ENCODE measurements at regions not wholly inside any gene's neighbourhood (a gene's known extent, or its start where the extent isn't known, plus 50 kb on each side); places are given as distances from the start of the nearest gene placed in this dataset.
"Not testable (repeated sequence)": the region's sequence is repeated elsewhere in the genome, so short reads cannot be mapped to it uniquely, and the experiment has no call there.

DNA sequence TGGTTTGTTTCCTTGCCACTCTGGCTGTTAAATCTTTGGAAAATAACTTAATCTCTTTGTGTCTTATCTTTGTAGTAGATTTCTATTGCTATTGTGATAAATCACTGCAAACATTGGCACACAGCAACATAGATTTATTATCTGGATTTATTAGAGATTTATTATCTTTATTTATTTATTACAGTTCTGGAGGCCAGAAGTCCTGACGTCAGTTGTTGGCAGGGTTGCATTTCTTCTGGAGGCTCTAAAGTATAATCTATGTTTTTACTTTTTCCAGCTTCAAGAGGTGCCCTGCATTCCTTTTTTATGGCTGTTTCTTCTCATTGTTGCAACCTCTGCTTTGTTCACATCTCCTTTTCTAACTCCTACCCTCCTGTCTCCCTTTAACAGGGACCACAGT, 542.8 kb downstream of the GRXCR1 start:
- DNase-seq (ENCODE audit: low read depth): no peak

DNA sequence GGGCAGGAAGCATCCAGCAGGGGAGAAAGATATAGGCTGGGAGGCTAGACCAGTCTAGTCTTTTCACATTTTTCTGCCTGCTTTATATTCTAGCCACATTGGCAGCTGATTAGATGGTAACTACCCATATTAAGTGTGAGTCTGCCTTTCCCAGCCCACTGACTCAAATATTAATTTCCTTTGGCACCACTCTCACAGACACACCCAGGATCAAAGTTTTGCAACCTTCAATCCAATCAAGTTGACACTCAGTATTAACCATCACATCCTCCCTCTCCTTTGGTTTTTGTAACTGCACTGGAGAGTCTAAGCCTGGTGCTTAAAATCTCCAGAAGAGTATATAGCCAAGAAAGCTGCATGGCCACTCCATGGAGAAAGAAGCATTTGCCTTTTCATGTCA, 560.4 kb downstream of the GRXCR1 start:
- no peak for DNase-seq (ENCODE audit: low read depth)

DNA sequence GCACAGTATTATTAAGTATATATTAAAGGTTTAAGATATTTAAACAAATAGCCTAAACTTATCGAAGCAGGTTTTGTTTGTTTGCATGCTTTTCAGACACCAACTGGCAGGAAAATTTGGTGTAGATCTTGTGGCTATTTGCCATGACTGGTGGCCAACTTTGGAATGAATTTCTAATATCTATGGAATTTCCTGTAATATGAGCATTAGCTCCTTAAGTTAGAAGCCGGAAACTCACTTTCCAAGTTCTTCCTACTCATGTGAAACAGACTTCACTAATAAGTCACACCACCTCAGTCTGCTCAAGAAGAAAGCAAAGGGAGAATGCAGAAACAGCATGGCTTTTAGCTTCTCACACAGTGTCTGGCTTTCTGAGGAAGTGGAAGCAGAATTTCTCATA, 563.9 kb downstream of the GRXCR1 start:
- peak; percentile 81 for DNase-seq (ENCODE audit: low read depth)

DNA sequence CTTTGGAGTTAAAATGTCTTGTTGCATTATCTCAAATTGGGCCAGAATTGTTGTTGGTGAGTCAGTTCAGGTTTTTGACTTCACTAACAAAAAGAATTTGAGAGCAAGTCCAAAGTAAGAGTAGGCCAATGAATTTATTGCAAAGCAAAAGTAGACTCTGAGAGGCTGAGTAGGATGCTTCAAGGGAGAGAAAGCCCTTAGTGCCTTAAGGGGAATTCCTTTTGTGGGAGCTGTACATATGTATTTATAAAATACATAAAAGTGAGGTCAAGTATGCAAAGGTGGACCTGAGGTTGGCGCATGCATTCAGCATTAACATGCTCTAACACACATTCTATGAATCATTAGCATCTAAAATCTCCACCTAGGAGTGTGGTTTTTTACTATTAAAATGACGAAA, 565.4 kb downstream of the GRXCR1 start:
- peak; percentile 81 for DNase-seq (ENCODE audit: low read depth)

DNA sequence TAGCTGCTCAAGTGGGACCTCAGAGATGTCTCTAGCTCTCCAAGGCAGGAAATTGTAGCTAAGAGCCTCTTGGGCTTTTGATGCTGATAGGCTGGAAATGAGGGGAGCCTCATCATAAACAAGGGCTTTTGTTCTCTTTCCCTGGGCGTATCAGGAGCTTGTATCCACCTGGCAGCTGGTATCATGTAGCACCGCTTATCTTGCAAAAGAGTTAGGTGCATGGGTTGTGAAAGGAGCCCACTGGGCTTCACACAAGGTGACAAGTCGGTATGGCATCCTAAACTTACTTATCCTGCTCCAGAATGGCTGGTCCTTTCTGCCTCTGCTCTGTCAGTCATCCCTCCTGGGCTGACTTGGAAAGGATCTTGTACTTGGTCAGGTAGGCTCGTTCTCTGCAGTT, 565.8 kb downstream of the GRXCR1 start:
- no peak for DNase-seq (ENCODE audit: low read depth)

DNA sequence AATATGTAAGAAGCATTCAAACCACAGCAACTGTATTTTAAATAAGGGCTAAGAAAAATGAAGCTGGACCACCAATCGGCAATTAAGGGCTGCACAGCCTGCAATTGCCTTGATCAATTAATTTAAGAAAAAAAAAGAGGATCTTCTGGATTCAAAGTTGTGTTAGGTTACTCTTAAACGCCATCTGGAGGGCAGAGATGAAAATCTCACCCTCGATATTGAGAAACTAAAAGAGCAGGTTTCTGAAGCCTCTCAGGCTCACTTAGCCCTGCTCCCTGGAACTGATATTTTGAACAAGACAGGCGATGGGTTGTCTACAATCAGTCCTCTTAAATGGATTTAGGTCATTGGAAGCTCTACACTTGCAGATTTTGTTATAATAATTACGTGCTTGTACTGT, 579.4 kb downstream of the GRXCR1 start:
- peak; percentile 9 for DNase-seq (ENCODE audit: low read depth)

DNA sequence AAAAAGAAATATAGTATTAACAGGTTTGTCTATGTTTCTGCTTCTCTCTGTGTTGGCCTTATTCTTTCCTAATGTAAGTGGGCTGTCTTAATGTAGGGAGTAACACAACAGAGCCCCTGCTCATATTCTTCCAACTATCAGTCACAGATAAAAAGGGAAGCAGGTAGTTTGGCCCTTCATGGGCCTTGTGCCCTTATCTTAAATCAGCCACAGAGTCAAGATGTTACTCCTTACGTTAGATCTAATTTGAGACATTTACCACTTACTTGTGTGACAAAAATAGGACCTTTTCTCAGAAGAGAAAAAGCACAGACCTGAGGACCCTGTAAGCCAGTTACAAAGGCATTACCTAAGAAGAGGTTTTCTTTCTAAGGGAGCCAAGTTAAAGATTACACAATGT, 589.0 kb downstream of the GRXCR1 start:
- no peak for DNase-seq (ENCODE audit: low read depth)

DNA sequence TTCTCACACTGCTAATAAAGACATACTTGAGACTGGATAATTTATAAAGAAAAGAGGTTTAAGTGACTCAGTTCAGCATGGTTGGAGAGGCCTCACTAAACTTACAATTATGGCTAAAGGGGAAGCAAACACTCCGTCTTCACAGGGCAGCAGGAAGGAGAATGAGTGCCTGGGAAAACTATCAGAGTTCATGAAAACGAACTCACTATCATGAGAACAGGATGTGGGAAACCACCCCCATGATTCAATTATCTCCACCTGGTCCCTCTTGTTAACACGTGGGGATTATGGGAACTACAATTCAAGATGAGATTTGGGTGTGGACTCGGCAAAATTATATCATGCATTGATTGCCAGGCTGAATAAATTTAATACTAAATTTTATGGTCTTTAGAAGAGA, 592.7 kb downstream of the GRXCR1 start:
- no peak for DNase-seq (ENCODE audit: low read depth)

DNA sequence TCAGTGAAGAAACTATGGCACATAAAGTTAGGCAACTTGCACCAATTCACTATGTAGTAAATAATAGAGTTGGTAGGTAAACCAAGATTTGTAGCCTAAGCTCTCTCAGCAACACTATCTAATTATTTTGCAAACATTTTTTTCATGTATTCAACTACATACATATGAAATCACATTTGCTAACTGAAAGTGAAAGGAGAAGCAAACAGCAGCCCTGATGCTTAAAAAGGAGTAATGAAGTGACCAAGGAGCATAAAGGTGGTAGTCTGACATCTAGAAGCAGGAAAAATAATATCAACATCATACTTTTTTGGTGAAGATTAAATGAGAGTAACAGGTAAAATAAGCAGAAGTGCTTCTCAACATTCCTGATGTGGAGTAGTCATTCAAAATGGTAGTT, 603.7 kb downstream of the GRXCR1 start:
- DNase-seq (ENCODE audit: low read depth): peak; percentile 1

DNA sequence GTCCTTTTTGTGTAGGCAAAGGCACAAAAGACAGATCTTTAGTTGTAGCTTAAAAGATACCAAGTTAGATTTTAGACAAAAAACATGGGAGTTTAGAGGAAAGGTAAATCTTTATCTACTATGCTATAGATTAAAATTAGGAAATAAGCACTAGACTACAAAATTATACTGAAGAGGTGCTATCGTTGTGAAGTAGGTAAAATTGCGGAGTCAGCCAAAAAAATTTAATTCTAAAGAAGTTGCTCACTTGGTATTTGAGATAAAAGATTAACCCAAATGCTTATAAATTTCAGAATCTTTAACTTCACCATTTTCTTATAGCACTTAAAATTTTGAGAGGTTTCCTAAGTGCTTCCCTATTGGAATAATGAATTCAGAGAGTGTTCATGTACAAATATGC, 604.1 kb downstream of the GRXCR1 start:
- no peak for DNase-seq (ENCODE audit: low read depth)

DNA sequence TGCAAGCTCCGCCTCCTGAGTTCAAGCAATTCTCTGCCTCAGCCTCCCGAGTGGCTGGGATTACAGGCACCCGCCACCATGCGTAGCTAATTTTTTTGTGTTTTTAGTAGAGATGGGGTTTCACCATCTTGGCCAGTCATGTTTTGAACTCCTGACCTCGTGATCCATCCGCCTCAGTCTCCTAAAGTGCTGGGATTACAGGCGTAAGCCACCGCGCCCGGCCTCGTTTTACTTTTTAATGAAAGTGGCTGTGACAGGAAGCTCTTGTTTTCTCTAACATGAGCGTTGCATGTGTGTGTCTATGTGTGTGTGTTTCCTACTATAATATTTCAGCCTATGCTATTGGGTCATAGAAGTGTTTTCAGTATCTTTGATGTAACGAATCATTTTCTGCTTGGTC, 613.3 kb downstream of the GRXCR1 start:
- DNase-seq (ENCODE audit: low read depth): not testable (repeated sequence)

DNA sequence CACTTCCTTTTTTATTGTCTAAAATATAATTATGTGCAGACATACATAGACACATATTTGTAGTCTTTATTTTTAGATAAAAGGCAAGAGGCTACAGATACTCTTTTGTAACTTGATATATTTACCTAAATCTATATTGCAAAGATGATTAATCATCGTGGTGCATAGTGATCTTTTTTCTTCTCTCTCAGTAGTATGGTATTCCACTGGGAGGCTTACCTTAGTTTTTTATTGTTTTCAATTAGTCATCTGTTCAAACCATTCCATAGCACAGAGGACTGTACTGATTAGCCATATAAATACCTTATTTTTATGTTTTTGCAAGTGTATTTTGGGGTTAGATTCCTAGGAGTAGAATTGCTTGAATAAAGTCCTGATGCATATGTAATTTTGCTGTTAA, 619.7 kb downstream of the GRXCR1 start:
- no peak for DNase-seq (ENCODE audit: low read depth)

DNA sequence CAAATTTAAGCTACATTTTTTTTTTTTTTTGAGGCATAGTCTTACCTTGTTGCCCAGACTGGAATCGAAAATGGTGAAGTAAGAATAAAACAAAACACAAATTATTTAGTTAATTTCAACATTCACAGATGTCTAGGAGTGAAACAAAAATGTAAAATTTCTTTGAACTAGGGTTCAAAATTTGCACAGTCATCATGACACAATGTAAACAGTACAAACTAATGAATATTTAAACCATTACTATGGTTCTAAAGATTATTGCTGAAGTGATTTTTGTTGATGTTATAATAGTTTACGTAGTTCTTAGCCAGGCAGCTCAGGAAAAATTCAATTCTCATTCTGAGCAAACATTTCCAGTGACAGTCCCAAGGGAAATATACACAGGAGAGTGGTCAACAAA, 633.1 kb downstream of the GRXCR1 start:
- no peak for DNase-seq (ENCODE audit: low read depth)

DNA sequence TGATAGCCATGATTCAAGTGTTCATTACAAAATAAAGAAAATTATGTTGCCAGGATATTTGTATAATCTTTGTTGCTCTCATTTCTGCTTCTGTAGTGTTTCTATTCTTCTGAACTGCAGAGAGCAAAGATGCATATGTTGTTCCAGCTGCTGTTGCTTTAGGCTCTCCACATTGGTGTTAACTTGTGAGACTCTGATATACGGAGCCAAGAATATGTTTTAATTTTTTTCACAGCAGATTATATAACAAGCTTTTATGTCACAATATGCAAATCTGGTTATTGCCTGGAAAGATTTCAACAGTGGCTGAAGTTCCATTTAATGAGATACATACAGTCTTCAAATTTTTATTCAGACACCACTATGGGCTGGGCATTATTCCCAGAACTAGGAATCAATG, 655.0 kb downstream of the GRXCR1 start:
- no peak for DNase-seq (ENCODE audit: low read depth)

DNA sequence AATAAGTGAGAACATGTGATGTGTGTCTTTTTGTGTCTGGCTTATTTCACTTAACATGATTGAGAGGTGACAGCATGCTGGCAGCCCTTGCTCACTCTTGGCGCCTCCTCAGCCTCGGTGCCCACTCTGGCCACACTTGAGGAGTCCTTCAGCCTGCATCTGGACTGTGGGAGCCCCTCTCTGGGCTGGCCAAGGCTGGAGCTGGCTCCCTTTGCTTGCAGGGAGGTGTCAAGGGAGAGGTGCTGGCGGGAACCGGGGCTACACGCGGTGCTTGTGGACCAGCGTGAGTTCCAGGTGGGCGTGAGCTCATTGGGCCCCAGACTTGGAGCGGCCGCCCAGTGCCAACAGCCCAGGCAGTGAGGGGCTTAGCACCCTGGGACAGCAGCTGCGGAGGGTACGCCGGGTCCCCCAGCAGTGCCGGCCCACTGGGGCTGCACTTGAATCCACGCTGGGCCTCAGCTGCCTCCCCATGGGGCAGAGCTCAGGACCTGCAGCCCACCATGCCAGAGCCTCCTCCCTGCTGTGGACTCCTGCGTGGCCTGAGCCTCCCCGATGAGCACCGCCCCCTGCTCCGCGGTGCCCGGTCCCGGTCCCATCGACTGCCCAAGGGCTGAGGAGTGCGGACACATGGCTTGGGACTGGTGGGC, 658.6 kb downstream of the GRXCR1 start:
- no peak for DNase-seq (ENCODE audit: low read depth)

DNA sequence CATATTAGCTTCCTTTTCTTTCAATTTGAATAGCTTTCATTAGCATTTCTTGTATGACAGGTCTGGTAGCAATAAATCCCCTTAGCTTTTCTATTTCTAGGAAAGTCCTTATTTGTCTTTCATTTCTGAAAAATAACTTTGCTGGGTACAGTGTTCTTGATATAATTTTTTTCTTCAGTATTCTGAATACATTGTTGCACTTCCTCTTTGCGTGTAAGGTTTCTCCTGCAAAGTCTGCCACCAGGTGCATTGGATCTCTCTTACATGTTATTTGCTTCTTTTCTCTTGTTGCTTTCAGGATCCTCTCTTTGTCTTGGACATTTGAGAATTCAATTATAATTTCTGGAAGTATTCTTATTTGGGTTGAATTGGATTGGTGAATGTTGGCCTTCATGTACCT, 663.7 kb downstream of the GRXCR1 start:
- no peak for DNase-seq (ENCODE audit: low read depth)

DNA sequence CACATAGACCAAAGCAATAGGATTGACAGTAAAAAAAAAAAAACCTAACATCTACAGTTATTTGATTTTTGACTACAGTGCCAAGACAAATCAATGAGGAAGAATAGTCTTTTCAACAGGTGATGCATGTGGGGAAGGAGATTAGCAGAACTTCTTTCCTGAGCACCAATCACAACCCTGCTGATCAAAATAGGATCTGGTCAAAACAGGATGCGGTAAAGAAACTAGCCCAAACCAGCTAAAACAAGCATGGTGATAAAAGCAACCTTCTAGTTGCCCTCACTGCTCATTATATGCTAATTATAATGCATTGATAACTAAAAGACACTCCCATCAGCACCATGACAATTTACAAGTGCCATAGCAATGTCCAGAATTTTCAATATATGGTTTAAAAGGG, 667.5 kb downstream of the GRXCR1 start:
- no peak for DNase-seq (ENCODE audit: low read depth)

DNA sequence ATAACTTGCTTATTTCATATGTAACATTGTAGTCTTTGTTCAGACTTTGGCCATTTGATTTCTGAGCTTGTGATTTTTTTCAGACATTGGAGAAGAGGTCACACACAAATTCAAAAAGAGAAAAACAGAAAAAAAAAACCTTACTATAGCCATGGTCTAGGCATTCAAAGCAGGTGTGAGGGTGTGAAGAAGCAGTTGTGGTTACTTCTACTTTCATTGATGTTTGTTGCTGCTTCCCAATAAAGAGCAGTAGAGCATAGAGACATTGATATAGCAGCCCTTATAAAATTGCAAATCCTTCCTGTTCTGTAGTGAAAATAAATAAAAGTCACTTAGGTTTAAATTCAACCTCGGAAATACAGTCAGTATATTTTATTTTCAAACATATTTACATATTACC, 671.6 kb downstream of the GRXCR1 start:
- no peak for DNase-seq (ENCODE audit: low read depth)

DNA sequence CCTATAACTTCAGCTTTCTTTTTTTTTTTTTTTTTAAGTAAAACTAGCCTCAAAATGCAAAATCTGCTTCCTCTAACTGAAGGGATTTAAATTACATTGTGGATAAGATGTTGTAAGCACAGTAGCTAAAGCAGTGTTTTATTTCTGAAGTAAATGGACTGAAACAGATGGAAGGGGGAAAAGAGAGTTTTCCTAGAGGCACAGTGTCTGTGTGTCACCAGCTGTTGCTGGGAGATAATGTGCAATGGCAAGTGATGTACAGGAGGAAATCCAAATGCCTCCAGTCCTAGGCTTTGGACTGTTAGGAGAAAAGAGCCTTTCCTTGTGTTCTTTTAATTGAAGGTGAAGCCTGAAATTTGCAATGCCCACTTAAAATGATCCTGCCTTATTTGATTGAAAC, 672.1 kb downstream of the GRXCR1 start:
- no peak for DNase-seq (ENCODE audit: low read depth)

DNA sequence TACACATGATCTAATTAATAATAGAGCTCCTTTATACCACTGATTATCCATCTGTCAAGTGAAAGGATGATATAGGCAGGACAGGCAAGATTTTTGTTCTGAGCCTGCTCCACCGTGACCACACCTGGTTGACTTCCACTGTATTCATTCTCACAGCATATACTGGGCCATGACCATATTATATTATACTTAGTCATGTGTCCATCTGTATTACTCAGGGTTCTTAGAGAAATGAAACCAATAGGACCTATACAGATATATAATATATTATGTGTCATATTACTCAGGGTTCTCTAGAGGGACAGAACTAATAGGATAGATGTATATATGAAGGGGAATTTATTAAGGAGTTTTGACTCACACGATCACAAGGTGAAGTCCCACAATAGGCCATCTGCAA, 675.1 kb downstream of the GRXCR1 start:
- DNase-seq (ENCODE audit: low read depth): no peak

DNA sequence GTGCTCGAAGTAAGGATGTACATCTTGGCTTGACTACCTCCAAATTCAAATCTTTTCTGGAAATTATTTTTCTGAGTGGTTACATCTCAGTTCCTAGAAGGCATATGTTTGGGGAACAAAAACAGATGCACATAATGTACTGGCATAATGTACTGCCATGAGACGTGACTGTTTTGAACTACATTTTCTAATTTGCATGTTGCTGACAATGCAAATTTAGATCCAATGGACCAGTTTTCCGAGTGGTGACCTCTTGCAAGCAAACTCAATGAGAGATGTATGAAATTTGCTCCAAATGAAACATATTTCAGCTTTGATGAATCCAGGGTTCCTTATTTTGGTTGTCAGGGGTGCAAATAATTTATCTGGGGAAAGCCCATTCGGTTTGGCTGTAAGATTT, 694.3 kb downstream of the GRXCR1 start:
- DNase-seq (ENCODE audit: low read depth): no peak

DNA sequence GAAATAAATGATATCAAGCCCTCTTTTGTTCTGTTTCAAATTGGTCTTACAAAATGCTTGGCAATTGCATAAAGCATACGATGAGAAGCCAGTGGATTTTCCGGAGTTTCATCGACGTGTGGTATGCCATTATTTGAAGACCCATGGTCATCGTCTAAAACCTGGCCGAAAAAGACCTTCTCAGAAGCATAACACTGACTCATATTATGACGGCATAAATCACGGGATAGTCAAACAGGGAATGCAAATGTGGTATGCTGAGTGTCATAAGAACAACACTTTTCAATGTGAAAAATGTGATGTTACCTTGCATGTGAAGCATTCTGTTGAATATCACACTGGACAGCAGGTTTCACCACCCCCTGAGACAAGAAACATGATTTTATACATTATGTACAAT, 695.2 kb downstream of the GRXCR1 start:
- DNase-seq (ENCODE audit: low read depth): peak; percentile 12

DNA sequence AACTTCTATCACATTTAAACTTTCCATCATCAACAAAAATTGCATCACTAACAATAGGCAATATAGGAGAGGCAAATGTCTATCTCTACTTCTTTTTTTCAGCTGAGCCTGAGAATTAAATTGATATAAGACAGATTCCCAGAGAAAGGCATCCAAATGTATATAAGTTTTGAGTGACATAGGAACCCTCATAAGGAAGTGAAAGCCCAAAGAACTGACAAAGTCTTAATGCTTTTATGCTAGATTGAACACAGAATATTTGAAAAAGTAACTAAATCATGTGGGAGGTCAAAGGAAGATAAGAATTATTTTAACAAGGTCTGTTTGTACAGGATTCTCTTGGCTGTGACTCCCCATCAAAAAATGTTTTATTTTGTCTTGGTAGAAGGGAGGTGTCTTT, 714.9 kb downstream of the GRXCR1 start:
- no peak for DNase-seq (ENCODE audit: low read depth)

DNA sequence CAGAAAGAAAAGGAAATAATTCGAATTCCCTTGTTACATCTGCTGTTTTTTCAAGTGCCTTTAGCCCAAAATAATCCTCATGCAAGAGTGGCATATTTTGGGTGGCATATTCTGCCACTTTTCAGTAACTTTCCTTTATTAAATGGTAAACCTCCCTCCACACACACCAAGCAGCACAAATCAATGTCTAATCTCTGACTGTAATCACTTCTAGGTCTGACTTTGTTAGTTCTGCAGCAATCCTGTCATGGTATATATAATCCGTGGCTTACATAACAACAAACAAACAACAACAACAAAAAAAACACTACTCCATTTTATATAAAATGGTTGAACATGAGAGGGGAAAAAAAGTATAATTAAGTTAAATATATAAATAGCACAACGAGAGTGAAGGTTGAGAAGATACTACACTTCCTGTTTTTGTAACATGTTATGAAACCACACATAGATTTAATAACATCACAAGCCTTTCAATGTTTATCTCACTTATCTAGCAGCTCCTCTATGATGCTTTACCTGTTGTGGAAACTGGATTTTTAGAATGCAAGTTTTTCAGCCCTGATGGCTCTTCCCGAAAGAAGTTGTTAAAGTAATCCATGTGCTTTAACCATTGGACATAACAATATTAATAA, 715.4 kb downstream of the GRXCR1 start:
- no peak for DNase-seq (ENCODE audit: low read depth)

Measured in ELR (cell line).